NOMO-1 treated with dmso at 0.1 percent for 144 hours (cell line): ENCODE measurements at regions not wholly inside any gene's neighbourhood (a gene's known extent, or its start where the extent isn't known, plus 50 kb on each side); places are given as distances from the start of the nearest gene placed in this dataset.

Experiments used
- DNase-seq: peaks from one replicate; lab custom pipeline; 2025; ENCODE audit not compliant: unreplicated experiment; lab: John Stamatoyannopoulos, UW

DNA sequence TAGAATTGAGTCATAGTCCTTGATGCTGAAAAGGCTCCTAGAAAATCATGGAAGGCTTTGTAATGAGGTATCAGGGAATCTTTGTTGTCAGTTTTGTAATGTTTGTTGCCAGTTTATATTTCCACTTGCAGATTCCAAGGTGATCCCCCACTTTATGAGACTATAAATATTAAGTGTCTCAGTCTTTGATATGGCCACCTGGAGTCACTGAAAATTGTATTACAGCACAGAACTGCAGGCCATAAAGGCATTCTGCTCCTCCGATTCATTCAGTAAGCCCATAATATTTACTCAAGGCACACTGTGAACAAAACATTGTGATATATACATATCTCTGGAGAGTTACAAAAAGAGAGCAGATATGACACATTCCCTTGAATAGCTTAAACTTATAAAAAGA is 457.8 kb upstream of the ZNF385D start:
- no peak for DNase-seq

DNA sequence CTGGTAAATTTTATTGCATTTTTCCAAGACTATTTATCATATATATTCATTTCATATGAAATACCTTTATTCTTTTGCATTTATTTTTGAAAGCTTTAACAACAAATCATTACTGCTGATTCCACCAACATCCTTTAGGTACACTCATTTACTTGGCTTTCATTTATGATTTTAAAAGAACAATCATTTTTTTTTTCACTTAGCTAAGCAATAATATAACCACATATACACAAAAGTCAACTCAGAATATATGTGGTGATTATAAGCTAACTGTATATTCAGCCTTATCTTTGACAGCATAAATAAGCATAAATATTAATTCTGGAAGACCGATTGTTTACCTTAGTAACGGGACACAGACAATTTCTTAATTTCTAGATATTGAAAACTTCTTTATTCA is 458.6 kb upstream of the ZNF385D start:
- DNase-seq: no peak

DNA sequence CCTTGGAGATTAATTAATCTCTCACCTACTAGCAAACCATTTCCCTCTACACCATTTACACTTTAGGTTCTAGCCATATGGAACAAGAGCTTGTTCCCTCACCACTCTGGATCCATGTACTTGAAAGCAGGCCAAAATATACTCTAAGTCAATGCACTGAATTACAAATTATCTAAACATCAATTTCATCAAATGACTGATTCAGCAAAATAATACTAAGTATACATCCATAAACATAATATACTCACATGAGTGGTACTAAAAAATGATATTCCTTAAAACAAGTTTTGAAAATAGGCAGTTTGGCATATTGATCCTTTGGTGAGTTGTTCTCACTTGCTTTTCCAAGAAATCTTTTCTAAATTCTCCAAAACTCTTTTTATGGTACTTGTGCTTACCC is 459.7 kb upstream of the ZNF385D start:
- no peak for DNase-seq

DNA sequence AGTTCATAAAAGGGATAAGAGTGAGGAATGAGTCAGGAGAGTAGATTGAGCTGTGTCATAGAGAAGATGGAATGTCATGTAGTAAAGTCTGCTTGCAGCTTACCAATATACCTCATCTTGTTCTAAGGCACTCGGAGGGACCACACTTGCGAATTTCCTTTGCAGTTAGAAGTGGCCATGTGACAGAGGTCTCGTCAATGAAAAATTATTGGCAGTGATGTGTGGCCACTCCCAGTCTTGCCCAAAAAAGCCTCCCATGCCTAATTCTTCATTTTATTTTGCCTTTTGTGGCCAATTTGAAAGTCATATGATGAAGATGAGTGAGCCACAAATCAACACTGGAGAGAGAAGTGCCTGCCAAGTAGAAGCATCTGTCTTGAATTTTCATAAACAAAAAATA is 465.6 kb upstream of the ZNF385D start:
- DNase-seq: no peak

DNA sequence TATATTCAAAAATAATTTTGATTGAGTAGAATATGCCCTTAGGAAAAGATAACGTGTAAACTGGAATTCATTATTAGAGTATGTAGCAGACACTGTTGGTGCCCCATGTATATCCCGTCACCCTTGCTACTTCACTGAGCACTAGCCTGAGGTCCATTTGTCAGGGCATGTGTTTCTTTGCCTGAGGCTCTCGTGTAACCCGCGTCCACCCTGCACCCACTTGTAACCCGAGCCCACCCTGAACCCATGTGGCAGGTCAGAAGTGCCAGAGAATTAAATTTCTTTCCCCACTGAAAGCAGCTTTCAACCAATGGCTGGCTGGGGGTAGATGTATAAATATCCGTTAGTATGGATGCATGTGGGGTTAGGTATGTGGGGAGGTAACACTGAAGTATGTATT is 474.2 kb upstream of the ZNF385D start:
- DNase-seq: no peak

DNA sequence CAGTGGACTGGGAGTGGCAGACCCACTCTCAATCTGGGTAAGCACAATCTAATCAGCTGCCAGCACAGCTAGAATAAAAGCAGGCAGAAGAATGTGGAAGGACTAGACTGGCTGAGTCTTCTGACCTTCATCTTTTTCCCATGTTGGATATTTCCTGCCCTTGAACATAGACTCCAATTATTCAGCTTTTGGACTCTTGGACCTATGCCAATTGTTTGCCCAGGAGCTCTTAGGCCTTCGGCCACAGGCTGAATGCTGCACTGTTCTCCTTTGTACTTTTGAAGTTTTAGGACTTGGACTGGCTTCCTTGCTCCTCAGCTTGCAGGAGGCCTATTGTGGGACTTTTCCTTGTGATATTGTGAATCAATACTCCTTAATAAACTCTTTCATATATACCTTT is 477.7 kb upstream of the ZNF385D start:
- no peak for DNase-seq

DNA sequence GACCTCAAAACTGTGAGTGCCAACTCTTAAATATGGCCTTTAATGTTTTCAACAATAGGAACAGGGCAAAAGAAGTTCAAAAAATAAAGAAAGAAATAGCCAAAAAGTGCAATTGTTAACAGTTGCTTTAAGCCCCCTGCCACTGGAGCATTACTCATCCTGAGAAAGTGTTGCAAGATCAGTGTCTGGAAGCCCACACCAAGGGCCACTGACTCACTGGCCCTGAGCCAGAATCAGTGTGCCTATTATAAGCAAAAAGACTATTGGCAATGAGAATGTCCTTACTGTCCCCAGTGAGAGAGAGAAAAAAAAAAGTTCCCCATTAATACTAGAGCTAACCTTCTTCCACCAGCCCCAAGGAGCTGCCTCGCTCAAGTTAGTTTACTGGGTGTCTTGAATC is 480.1 kb upstream of the ZNF385D start:
- no peak for DNase-seq

DNA sequence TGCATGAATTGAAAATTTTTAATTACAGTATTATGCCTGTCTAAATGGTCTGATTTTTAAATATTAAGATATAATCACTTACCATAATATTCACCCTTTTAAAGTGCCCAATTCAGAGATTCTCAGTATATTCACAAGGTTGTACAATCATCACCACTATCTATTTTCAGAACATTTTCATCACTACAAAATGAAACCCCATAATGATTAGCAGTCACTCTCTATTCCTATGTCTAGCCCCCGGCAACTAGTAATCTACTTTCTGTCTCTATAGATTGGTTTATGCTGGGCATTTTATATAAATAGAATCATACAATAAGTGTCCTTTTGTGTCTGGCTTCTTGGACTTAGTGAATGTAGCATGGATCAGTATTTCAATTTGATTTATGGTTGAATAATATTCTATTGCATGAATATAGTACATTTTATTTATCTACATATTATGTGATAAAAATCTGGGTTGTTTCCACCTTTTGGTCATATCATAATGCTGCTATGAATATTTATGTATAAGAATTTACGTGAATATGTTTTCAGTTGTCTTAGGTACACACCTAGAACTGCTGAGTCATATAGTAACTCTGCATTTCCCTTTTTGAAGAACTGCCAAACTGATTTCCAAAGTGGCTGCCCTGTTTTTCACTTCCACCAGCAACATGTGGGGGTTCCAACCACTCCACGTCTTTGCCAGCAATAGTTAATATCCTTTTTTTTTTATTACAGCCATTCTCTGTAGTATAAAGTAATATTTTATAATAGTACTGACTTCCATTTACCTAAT is 485.7 kb upstream of the ZNF385D start:
- peak; percentile 6 for DNase-seq

DNA sequence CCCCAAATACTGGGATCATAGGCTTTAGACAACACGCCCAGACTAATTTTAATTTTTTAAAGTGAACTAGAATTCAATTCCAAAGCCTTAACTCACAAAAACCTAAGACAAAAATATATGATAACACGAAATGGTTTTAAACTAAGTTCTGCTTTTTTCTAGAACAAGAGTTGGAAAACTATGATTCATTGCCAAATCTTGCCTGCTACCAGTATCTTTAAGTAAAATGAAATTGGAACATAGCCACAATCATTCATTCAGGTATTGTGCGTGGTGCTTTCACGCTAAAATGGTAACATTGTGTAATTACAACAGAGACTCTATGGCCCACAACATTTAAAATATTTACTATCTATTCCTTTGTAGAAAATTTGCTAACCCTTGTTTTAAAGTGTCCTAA is 488.0 kb upstream of the ZNF385D start:
- no peak for DNase-seq

DNA sequence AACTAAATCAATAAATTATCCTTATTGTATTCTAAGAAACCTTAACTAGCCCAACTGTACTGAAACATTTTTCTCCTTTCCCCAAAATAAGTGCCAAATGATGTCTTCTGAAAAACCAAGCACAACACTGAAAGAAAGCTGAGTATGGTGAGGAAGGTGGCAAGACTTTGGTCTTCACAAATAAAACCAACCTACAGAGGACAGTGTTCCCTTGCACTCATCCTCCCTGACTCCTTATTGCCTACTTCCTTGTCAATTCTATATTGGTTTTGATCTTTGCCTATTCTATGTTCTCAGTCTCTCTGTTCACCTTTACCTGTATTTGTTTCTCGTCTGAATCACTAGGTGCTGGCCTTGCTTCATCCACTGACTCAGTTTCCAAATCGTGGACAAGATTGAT is 490.1 kb upstream of the ZNF385D start:
- DNase-seq: no peak

DNA sequence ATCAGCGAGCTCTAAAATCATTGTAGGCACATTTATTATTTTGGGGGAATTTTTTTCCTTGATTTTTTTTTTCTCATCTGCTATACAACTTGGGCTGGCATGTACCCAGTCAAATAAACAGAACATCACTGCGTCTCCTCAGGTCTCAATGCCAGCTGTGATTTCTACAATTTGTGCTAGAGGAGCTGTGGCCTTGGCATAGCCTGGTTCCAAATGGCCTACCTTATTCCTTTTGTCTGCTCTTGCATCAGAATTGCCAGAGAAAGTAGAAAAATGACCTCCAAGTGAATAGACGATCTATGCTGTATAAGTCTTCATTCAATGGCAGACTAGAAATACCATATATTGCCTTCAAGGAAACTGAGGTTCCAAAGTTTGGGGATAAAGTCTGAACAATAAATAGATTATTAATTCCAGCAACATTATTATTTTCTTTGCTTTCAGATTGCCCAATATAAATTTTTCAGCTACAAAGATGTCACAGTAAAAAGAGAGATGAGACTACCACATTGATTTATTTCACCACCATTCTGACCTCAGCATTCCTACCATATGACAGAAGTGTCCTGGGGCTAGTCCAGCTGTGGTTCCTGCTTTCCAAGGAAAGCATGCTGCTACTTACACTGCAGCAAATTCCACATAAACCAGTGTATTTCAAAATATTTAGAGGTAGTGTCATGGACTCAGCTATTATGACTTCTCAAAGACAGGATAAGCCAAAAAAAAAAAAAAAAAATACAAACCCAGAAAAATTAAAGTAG is 493.9 kb upstream of the ZNF385D start:
- no peak for DNase-seq

DNA sequence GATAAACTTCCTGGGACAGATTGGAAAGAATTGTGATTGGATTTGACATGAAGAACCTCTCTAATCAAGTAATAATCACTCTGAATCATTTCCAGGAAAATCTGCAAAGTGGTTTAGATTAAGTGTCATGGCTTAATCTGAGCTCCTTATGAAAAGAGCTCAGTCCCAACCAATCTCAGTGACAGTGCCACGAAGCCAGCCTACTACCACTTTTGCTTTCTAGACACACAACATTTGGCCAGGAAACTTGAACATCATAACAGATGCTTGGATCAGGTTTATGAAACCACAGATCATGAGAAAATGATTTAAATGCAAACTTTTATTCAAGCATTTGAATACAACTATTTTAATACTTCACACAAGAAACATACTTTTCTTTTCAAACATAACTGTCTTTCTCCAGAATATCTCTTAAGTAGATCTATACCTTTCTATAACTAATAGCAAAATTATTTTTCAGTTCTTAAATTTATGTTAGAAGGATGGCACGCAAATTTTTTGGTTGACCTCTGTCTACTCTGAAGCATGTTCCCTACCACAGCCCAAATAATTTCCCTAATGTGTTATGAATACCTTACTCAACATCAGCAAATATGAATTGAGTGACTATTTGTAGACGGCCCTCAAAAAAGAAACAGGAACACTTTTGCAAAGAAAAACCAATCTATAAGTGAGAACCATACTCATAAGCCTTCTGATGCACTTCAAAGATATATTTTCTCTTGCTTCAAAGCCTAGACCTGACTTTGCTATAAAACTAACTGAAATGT is 495.0 kb upstream of the ZNF385D start:
- no peak for DNase-seq

DNA sequence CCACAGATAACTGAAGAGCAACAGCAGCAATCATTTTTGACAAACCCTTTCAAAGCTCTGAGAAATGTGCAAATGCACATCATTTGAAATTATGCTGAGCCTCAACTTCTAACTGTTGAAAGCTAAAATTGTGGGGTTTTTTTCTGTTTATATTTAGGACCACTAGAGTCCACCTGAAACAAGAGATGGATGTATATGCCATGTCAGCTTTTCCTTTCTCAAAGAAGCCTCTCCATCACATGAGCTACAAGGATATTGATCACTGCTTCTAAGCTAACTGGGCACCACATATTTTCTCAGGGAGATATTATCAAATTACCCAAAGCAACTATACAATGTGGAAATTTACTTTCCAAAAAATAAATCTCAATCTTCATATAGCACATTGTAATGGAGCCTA is 498.6 kb upstream of the ZNF385D start:
- no peak for DNase-seq

DNA sequence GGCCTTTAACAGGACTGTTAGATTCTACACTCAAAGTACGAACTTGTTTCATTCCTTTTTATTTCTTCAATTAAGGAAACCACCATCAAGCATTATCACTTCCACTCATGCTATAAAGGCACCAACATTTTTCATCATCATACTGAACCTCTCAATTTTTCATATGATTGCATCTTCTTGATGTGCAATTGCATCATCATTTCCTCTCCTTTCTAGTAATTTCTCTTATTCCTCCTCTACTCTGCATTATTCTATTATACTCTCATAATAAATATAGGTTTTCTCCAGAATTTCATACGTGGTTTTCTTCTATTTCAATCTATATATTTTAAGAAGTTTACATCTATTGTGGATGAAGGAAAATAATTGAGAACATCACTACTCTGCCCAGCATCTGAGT is 506.2 kb upstream of the ZNF385D start:
- no peak for DNase-seq

DNA sequence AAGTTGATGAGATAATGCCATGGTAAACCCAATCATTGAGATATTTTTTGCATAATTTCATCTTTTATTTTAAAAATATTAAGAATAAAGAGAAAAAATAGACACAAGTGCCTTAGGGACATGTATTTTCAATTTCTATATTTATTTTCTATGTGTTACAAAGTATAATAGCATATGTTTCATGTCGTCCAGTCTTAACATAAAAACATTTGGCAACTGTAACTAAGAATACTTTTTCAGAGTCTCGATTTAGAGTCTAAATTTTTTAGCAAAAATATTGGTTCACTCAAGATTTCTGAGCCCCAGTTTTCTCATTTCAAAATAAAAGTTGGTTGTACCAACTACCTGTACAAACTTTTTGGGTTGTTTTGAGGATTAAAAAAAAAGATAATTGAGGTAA is 511.4 kb upstream of the ZNF385D start:
- DNase-seq: no peak

DNA sequence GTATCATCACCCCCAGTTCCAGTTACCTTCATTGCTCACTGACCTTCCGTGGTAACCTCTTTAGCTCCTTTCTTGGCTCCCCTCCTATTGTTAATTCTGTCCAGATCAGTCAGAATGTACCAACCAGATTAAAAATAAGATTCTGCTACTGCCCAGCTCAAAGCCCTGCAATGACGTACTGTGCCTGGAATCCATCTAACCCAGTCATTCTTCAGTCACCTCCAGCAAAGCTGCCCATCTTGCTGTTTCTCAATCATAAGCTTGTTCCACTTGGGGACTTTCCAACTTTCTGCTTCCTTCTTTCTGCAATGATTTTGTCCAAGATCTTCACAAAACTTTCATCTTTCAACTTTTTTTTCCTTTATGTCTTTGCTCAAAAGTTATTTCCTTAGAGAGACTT is 512.0 kb upstream of the ZNF385D start:
- no peak for DNase-seq

DNA sequence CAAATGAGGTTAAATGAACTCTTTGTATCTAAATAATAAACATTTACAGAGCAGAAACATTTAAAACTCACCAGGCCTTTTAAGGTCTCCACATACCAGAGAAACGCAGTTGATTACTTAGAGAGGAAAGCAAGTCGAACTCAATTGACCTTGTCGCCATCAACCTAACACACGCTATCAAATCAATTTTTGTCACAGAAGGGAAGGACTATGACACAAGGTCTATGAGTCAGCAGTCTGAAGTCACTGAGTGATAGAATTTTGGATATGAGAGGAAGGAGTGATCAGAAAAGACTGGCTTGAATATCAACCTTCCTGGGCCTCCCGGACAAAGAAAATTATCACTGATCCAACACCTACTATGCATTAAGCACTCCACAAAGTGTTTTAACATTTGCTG is 514.4 kb upstream of the ZNF385D start:
- no peak for DNase-seq

DNA sequence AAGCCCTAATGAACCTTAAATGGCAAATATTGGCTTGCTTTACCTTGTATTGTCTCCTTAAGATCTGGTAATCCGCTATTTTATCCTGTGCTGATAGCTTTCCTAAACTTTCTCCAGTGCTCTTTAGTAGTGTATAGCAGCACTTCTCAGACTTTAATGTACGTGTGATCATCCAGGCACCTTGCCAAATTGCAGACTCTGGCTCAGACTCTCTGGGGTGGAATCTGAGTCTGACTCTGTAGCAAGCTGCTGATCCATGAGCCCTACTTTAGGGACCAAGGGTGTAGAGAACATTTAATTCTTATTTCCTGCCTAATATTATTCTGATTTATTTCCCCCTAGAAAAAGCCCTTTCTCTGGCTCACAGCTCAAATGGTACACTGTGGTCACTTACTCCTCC is 518.8 kb upstream of the ZNF385D start:
- no peak for DNase-seq

DNA sequence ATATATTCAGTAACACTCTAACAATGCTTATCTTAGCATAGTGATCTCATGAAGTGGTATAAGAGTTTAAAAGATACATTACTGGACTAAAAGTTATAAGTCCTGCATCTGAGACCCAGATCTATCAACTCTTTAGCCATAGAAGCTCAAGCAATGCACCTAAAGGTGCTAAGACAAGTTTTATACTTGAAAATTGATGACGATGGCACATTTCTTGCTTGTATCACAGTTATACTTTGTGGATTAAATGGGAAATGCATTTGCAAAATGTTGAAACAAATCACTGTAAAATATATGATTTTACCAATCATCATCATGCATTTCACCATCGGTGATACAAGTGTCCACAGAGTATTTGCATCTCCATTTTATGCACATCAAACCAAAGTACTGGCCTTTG is 525.3 kb upstream of the ZNF385D start:
- no peak for DNase-seq

DNA sequence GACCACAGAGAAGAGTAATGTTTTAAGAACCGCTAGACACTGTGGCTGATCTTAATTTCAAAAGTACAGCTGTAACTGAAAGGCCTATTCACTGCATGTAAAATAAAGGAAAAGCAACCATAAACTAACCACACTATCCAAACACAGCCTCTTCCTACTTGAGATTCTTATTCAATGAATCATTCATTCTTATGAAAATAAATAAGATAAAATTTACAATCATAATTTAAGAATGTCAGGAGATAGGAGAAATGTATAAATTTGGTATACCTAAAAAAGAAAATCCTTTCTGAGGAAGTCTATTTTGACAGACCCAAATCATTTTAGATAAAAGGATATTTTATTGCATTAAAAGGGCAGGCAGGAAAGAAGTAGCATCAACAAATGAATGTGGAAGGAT is 533.5 kb upstream of the ZNF385D start:
- no peak for DNase-seq

DNA sequence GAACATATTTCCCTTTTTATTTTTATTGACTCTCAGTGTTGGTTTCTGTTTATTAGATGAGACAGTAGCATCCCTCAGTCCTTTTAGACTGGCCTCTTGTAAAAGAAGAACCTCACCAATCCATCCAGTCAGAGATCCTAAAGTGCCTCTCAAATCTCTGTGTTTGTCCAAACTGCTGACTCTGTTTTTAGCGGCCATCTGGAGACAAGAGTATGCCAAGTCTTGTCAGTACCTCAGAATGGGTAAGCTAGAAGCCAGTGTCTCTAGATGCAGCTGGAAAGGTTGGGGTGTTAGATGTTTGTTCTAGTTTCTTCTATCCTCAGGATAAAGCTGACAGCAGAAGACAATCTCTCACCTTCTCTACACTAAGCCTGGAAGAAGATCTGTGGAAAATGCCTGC is 537.7 kb upstream of the ZNF385D start:
- DNase-seq: no peak

DNA sequence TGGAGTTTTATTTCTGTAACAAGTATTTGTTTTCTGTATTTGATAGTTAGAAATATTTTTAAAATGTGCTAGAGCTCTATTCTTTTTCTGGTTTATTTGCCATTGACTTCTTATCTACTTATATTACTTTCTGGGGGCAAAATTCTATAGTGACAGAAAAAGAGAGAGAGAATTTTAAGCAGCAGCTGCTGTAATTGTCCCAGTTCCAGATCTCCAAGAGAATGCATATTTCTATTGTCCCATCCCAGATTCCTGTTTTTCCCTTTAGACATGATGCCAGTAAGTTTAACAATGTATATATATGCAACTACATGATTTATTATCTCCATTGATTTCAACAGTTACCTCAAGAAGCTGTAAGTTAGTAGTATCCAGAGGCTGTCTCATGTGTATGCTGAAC is 541.7 kb upstream of the ZNF385D start:
- DNase-seq: no peak
